Fibroblast of pulmonary artery (primary cell): ENCODE measurements at regions not wholly inside any gene's neighbourhood (a gene's known extent, or its start where the extent isn't known, plus 50 kb on each side); places are given as distances from the start of the nearest gene placed in this dataset.
"Not testable (repeated sequence)": the region's sequence is repeated elsewhere in the genome, so short reads cannot be mapped to it uniquely, and the experiment has no call there.

Source experiments
- DNase-seq: peaks from one replicate; pipeline ENCODE4 v3.0.0-alpha.2; 2010; ENCODE audit warnings: low read depth
- H3K4me3 ChIP-seq: replicated peaks from 2 replicates; pipeline ENCODE4 v1.5.1; 2011; ENCODE audit warnings: low read depth, mild to moderate bottlenecking, control low read depth, low read length, moderate library complexity
- CTCF ChIP-seq: IDR thresholded peaks from 2 replicates; pipeline ENCODE4 v1.5.1; 2011; ENCODE audit warnings: mild to moderate bottlenecking, control low read depth, low read length, inconsistent platforms; ENCODE audit errors: missing control alignments

- no peak for TF ChIP-seq CTCF
- no peak for DNase-seq
- no peak overlapping the region for H3K4me3 ChIP-seq
Observed at GRCh38 chr15:95192923-95193322, 961.6 kb downstream of the MCTP2 start.

- no peak for TF ChIP-seq CTCF
- no peak for DNase-seq
- no peak overlapping the region for H3K4me3 ChIP-seq
Observed at GRCh38 chr15:95194746-95195145, 963.4 kb downstream of the MCTP2 start.

GRCh38 chr15:95196176-95196915 lies 965.0 kb downstream of the MCTP2 start:
- DNase-seq, result no peak
- H3K4me3 ChIP-seq, result no peak overlapping the region
- no peak for TF ChIP-seq CTCF

- H3K4me3 ChIP-seq, result no peak overlapping the region
- TF ChIP-seq CTCF, result no peak
- peak; percentile 3 for DNase-seq
Observed at GRCh38 chr15:95202569-95203349, 971.4 kb downstream of the MCTP2 start.

- no peak for DNase-seq
- no peak overlapping the region for H3K4me3 ChIP-seq
- no peak for TF ChIP-seq CTCF
Observed at GRCh38 chr15:95205077-95205476, 973.7 kb downstream of the MCTP2 start.

GRCh38 chr15:95205830-95206229 lies 974.5 kb downstream of the MCTP2 start:
- DNase-seq, H3K4me3 ChIP-seq: not testable (repeated sequence)

GRCh38 chr15:95208071-95208470 lies 976.7 kb downstream of the MCTP2 start:
- no peak overlapping the region for H3K4me3 ChIP-seq
- DNase-seq, result no peak
- no peak for TF ChIP-seq CTCF
